ENCODE measurements at regions not wholly inside any gene's neighbourhood (a gene's known extent, or its start where the extent isn't known, plus 50 kb on each side); places are given as distances from the start of the nearest gene placed in this dataset.

DNA sequence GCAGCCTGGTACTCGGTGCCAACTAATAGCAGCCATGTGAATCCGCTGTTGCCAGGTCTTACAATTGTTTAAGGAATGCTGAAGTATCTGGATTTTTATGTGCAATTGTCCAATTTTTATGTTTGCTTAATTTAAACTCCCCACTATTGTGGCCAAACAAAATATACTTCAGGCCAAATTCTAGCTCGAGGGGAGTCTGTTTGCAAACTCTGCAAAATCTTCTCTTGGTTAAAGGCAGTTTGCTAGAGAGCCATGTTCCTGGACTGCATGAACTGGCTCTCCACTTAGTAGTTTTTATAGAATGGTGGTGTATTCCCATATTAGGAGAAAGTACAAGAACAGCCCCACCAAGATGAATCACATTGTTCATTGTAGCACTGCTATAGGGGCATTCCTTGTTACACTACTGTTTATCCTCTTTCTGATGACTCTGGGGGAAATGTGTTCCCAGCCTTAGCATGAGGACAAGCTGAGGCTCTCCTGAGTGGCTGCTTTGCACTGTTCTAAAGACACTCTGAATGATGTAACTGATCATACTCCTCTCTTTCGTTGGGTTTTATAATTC, 178.0 kb upstream of the GLI3 start:
- no peak for DNase-seq

DNA sequence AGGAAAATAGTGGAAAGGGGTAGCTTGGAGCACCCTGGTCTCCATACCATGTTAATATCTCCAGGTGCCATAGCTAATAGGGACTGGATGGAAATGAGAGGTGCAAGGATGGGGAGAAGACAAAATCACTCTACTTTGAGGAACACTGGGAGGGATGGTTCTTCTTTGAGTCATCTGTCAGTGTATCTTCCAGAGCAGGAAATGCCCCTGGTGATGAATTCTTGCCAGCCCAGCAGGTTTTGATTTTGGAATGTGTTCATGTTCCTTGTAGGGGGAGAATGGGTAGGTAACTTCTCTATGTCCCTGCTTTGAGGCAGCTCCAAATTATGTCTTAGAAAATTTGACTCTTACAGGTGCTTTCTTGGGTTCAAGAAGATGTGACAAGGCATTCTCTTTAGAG, 177.0 kb upstream of the GLI3 start:
- no peak for DNase-seq

DNA sequence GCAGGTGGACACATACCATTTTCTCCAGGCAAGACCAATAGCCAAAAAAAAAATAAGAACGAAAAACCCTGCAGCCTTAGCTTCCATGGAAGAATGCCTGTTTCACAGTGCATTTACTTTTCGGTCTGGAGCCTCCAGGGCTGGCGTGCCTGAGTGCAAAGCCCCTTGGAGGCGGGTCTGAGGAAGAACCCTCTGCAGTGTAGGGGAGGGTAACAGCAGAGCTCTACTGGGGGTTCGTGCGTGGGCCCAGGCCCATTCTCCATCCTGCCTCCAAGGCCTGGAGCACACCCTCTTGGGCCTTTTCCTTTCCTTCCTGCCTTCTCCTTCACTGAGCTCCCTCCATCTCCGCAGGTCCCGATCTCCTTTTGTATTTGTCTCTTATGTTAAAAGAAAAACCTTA, 172.3 kb upstream of the GLI3 start:
- no peak for DNase-seq

DNA sequence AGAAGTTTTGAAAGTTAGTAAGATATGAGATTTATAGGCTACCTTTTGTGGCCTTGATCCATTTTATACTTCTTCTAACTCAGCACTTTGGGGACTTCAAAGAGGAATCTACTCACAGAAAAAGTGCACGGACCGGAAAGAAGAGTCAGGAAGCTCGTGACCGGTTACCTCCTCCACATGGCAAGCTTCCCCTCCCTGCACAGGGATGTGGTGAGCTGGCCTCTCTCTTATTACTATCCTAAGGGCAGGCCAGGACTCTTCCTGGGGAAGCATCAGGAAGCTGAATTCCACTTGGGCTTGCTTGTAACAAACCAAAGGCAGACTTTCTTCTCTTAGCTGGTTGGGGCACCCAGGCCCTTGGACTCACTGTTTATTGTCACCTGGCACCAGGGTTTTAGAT, 170.8 kb upstream of the GLI3 start:
- DNase-seq = no peak

DNA sequence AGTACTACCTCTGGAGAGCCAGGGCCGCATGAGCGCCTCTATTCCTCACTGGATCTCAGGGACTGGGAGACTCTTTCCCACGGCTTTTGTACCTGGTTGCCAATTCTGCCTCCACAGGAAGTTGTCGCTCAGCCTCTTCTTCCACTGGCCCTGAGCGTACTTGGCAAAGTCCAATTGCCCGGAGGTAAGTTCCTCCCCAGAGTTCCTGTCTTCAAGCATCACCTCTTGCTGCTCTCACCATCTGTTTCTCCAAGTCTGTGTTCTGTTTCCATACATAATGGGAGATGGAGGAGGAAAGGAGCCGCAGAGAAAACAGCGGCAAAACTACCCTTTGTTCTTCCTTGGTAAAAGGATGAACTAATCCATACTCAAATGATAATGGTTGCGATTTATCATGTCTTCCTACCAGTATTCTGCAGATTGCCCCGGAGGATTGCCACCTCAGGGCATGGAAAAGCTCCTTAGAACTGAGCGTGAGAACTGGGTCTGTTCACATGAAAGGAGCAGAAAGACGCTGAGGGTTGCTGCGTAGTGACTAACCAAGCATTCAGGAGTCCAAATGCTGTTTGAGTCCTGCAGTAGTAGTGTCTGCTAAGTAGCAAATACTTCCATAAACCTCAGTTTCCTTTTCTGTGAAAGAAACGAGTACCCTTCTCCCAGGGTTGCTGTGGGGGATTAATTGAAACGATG, 170.2 kb upstream of the GLI3 start:
- DNase-seq = no peak

DNA sequence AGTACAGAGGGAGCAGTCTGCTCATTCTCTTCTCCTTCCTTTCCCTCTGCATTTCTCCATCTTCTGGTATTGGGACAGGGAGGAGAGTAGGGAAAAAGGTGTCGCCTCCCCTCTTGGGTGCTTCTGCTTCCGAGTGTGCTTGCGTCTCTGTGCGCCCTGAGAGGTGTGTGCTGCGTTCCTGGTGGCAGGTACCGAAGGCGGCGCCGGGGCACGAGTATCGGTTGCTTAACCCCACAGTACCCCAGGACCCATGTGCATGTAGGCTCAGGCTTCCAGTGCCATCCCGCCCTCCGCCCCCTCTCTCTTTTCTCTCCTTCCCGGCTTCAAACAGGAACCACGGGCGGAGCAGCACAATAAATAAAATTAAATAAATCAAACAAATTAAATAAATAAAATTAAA, 169.3 kb upstream of the GLI3 start:
- no peak for DNase-seq

DNA sequence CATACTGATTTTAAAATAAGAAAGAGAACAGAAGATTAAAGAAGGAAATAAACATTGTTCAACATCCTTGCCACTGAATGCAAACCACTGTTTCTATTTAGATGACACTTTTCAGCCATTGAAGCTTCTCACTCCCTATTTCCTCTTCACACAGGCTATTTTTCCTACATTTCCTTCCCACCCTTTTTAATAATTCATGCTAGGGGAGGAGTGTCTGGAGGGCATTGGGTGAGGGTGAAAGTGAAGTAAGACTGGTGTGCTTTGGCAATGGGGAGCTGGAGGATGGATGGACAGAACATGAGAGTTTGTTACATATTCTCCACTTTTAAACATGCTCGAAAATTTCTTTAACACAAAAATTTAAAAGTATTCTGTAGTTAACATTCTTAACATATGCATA, 168.8 kb upstream of the GLI3 start:
- DNase-seq = no peak

DNA sequence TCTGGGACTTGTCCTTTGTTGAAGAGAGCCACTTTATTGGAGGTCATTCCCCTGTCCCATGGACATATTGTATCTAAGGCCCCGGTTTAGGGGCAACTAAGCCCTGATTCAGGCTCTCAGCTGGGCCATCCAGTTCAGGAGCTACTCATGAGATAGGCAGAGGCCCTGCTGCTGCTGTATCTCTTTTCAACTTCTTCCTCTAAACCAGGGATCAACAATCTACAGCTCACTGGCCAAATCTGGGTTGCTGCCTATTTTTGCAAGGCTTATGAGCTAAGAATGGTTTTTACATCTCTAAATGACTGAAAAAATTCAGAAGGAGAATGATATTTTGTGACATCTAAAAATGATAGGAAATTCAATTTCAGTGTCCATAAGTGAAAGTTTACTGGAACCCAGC, 166.8 kb upstream of the GLI3 start:
- DNase-seq = no peak

DNA sequence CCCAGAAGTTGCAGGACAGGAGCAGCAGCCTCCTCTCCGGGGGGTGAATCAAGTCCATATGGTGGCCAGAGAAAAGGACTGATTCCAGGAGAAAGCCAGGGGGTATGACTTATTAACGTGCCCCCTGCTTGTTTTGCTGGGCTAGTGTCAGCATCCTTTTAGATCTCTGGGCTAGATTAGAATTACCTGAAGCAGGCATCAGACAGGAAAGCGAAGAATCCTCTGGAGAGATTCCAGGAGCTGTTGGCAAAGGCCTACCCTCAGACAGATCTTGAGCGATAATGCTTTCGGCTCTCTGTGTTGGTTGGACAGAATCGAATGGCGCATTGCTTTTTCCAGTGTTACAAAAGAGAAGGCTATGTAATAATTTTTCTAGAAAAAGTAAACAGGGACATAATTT, 164.0 kb upstream of the GLI3 start:
- DNase-seq = no peak

DNA sequence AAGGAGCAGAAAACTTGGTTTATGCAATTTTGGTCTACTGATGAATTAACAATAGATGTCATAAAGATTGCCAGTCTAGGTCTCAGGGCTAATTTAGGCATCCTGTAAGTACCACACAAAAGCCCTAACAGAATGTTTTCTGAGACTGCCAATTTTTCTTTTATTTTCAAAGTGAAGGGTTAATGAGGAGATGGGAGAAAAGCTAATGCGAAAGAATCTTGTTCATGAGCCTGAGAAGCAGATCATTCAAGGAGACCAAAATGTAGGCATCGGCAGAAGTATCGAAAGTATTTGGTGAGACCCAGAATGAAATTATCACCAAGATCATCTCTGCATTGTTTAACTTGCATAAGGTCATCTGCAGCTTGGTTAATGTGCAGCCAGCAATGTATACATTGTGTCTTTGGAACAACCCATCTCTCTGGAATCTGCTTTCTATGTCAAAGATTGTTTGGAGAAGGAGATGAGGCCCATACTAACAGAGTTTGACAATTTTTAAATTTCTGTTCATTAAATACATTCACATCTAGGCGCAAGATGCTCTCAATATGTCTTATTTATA, 163.3 kb upstream of the GLI3 start:
- no peak for DNase-seq

DNA sequence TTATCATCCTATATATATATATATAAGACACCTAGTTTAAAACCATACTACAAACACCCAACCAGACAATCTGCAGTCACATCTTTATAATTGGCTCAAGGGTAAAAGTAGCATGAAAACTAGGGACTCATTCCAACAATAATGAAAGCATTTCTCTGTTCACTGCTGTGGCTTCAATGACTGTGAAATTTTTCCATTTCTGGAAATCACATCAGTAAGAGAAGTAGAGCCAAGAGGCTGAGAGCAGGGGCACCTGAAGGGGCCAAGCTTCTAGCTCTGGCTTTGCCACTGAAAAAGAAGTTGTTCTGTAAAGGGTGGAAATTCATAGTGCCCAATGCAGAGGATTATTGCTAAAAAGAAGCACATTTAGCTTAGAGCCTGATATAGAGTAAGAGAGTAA, 158.6 kb upstream of the GLI3 start:
- DNase-seq = no peak

DNA sequence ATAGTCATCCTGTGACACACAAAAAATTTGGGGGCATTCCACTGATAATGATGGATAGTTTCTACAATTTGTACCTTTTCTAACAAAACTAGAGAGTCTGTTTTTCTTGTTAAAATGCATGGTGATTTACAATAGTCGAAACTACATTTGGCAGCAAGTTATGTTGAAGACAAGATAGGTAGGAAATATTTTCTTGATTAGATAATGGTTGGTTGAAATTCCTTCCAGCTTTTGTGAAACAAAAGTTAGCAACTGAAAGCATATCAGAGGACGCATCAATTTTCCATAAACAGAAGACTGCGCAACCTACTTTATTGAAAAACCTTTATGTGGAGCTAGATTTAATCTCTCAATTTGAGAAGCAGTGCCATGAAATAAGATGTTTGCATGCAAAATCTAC, 155.8 kb upstream of the GLI3 start:
- no peak for DNase-seq

DNA sequence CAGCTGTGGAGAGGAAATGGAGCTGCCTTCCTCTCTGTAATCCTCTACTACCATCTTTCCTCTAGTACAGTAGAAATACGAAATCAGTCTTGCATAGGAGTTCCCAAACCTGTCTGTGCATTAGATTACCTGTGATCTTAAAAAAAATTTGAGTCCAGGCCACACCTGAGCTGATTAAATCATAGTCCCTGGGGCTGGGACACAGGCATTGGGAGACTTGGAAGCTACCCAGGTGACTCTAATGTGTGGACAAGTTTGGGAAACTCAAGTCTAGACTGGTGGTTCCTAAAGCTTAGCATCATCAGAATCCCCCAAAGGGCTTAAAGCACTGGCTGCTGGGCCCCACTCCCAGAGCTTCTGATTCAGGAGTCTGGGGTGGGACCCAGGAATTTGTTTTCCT, 152.7 kb upstream of the GLI3 start:
- DNase-seq = no peak

DNA sequence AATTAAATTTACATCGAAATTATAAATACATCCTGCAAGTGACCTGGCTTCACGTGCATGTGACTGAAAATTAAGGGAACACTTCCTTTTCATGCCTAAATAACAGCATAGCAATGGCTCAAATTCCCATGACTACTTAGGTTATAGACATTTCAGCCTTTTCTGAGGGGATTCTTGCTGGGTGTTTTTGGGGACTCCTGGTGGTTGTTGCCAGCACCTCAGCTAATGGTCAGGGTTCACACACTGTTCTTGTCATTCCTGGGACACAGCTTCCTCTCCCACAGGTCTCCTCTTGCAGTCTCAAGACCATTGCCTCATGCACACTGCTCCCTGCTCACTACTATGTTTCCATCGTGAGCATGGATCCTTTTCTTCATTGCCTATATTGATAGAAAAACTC, 148.9 kb upstream of the GLI3 start:
- DNase-seq = no peak

DNA sequence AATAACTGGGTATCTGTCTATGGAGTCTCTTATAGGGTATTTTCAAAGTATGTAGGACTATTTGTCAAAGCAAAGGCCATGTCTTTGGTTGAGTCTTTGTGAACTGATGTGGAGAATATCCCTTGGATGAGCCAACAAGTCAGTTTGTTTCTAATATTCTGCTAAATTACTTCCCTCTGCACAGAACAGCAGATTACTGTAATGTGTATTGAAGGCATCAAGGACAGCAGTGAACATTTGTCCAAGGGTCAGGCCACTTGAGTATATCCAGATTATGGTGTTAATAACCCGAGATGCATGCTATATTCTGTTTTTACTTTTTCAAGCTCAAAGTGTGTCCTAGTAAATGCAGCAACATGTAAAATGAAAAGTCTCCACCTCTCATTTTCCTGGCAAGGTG, 144.2 kb upstream of the GLI3 start:
- no peak for DNase-seq

DNA sequence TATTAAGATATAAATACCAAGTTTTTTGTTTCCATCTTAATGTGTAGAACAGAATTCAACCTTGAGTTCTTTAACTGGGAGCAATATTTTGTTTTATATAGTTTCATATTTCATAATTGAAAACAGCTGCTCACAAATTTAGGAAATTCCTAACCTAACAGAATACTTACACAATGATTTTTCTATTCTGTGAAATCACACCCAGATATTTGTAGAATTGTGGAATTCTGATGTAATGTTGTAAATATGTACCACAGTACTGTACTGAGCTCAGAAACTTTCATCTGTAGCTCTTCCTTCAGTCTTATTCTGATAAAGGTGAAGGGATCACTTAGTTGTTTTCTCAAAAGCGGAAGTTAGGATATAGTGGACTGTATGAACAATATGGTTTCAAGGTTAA, 143.4 kb upstream of the GLI3 start:
- no peak for DNase-seq

DNA sequence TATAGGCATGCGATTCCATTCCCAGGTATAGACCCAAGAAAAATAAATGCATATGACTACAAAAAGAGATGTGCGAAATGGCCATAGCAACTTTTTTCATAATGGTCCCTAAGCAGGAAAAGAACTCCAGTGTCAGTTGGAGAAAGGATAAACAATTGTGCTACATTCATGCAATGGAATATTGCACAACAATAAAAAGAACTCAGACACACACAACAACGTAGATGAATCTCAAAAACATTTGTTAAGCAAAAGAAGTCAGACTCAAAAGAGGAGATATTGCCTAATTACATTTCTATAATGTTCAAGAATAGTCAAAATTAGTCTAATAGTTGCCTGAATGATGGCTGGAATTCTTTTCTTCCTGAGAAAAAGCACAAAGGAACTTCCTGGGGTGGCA, 141.1 kb upstream of the GLI3 start:
- DNase-seq = no peak

DNA sequence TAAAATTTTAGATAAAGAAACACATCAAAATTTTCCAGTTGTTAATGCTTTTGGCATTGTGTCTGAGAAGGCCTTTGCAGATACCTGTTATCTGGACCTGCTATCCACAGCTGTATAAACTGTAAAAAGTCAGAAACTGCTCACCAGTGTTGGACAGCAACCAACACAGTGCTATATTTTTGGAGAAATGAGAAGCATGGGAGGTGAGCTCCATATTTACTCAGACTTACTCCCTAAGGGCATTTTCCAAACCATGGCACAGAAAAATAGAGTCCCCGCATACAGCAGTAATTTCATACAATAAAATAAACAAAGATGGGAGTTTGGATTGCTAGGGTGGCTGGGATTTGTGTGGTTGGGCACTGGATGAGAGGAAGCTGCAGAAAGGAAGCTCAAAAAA, 136.3 kb upstream of the GLI3 start:
- DNase-seq = no peak

DNA sequence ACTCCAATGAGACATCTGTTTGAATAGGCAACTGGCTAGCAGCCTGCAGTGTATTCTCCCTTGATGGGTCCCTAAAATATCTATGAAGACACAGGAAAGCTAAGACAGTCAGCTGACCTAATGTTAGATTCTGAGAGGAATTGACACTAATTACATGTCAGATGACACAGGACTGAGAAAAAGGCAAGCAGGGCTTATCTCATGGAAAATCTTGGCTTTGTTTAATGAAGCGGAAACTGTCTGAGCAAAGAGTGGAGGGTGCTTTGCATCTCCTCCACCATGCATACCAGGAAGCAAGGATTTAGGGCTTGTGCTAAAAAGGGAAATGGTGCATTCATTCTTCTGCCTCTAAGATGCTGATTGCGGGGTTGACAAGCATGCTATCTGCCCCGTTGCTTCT, 135.5 kb upstream of the GLI3 start:
- no peak for DNase-seq

DNA sequence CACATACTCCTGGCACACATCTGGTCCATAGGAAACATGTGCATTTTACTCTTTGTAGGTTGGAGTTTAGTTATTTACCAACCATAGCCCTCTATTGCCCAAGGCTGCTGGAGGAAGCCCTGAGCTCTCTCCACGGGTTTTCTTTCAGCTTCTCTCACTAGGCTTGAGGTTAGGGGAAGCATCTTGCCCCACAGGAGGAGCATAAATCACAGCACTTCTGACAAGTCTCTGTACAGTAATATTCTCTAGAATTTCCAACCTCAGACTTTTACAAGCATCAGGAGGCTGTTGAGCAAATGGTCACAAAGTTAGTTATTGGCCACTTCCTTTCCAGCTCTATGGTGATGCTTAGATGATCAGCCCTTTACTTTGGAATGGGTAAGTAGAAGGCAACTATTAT, 122.9 kb upstream of the GLI3 start:
- no peak for DNase-seq

DNA sequence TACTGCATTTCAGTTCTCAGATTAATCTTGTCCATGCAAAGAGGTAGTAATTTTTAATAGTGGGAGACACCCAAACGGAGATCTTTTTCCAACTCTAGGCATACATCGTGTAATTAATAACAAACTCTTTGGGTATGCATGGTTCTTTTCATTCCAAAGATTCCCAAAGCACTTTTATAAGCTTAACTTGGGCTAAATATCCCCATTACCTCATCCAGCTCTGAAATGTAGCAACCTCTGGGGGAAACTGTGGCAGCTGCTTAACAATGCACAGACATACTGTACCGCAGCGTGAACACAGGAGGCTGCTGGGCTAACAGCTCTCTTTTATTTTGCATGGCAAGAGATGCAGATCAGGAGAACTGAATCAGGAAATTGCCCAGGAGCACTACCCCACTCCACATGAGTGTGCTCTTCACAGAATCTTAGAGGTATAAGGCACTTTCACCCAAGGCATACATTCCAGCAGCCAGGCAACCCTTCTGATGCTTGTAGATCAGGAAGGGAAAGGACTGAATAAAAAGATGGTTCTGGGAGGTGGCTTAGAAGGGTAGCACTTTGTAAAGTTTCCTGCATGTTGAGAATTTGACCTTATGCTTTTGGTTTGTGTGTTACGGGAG, 114.4 kb upstream of the GLI3 start:
- no peak for DNase-seq

DNA sequence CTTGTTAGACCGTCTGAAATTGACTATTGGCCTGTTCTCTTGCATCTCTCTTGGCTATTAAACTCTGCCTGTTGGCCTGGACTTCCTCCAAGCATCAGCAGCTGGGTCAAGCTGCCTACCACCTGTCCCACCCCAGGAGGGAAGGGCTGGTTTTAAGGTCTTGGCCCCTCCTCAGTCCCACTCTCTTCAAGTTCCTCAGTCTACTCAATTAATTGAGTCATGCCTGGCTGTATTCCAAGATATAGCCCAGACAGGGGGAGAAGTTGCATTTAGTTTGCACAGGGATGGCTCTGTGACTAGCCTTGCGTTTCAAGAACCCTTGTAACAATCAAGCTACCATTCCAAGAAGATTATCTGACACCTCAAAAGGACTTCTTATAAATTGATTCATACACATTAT, 113.8 kb upstream of the GLI3 start:
- DNase-seq = no peak

DNA sequence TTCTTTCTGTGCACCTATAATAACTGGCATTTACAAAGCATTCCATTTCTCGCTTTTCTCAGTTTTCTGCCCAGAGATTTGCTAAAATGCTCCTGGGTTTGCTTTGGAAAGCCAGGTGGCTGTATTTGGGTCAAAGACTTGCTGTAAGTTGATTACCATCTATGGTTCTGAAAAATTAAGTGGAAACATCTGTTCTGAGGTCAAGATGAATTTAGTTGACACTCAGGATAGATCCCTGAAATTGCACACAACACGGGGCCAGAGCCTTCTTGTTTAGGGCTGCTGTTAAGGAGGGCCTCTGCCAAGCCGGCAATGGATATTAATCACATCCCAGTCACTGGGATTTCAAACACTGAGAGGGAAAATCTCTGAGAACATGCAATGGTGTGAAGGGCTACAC, 111.6 kb upstream of the GLI3 start:
- no peak for DNase-seq

DNA sequence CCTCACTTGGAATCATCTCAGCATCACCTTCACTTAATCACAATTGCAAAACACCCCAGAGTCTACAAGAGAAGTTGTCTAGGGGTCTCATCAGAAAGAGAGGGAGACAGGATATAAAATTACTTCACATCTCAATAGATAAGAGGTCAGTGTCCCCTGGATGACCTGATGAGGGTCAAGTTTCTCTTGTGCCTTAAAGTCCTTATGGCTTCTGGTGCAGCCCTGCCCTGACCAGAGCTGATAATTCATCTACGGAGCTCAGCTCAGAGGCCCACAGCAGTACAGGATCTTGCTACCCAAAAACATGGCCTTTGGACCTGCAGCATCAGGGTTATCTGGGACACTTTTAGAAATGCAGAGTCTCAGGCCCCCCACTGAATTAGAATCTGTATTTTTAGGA, 111.1 kb upstream of the GLI3 start:
- DNase-seq = no peak

DNA sequence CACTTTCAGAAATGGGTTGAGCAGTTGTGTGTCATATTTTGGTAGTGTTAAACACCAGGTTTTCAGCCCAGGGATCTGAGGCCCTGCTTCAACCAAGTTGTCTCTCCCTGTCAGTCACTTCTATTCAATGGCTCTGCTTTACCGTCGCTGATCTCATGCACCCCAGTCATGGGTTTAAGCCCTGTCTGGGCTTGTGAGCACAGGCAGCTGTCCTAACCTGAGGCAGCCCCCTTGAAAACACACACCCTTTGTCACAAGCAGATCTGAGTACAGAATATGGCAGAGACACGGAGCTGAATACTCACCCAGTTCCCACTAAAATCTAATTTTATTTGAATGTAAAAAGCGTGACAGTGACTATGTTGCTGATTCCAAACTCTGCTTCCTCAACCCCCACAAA, 110.6 kb upstream of the GLI3 start:
- no peak for DNase-seq

Measured in COR-L47 (cell line).